Left ventricle myocardium inferior (tissue), 1 donor: ENCODE measurements at regions not wholly inside any gene's neighbourhood (a gene's known extent, or its start where the extent isn't known, plus 50 kb on each side); places are given as distances from the start of the nearest gene placed in this dataset.

Source experiments
- DNase-seq: peaks from one replicate; pipeline ENCODE4 v3.0.0-alpha.2; 2020
- H3K27ac ChIP-seq: fragments of 200-600 bp; replicated peaks from 2 replicates; pipeline ENCODE4 v1.8.0; 2021
- H3K27me3 ChIP-seq: fragments of 200-600 bp; 2 replicates; pipeline ENCODE4 v1.8.0; 2021; ENCODE audit warnings: low read depth
- H3K36me3 ChIP-seq: fragments of 200-600 bp; 2 replicates; pipeline ENCODE4 v1.8.0; 2021
- H3K4me1 ChIP-seq: fragments of 200-600 bp; 2 replicates; pipeline ENCODE4 v1.8.0; 2021
- H3K4me3 ChIP-seq: fragments of 200-600 bp; 2 replicates; pipeline ENCODE4 v1.8.0; 2021; ENCODE audit warnings: mild to moderate bottlenecking, moderate library complexity
- H3K9me3 ChIP-seq: fragments of 200-600 bp; replicated peaks from 2 replicates; pipeline ENCODE4 v1.8.0; 2021
- intact Hi-C: fragments of 100-400 bp; cut with micrococcal nuclease; formaldehyde crosslinking; loops from one replicate; pipeline ENCODE4 v1.11.0; 2022
- TF ChIP-seq, protein P1 (sequence below): fragments of 200-600 bp; IDR thresholded peaks from 2 replicates; pipeline ENCODE4 v1.8.0; 2021; ENCODE audit warnings: antibody characterized with exemption, mild to moderate bottlenecking, borderline replicate concordance
- donor health status: DM: no; HTN: yes; CAD: no; lungs with severe emphysema.

DNA sequence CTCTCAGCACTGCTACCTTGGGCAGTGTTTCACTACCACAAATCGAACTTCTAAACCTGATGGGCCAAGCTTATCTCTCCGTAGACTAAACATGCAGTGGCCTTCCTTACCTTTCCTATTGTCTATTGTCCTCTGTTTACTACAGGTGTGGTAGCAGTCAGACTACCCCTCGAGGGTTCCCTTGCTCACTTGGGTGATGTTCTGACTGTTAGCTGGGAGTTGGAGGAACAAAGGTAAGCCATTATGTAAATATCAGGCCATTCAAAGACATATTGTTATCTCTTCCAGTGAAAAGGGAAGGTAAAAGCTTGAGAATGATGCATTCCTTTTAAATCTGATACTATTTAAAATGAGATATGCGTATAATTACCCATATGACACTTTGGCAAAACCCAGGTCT, 828.3 kb upstream of the EEF2KMT start:
- intact Hi-C loops: no loop called here
- peaks cover 7% of the 10 kb centered on the region for H3K9me3 ChIP-seq
- TF ChIP-seq, protein P1, sequence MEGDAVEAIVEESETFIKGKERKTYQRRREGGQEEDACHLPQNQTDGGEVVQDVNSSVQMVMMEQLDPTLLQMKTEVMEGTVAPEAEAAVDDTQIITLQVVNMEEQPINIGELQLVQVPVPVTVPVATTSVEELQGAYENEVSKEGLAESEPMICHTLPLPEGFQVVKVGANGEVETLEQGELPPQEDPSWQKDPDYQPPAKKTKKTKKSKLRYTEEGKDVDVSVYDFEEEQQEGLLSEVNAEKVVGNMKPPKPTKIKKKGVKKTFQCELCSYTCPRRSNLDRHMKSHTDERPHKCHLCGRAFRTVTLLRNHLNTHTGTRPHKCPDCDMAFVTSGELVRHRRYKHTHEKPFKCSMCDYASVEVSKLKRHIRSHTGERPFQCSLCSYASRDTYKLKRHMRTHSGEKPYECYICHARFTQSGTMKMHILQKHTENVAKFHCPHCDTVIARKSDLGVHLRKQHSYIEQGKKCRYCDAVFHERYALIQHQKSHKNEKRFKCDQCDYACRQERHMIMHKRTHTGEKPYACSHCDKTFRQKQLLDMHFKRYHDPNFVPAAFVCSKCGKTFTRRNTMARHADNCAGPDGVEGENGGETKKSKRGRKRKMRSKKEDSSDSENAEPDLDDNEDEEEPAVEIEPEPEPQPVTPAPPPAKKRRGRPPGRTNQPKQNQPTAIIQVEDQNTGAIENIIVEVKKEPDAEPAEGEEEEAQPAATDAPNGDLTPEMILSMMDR: no peak
- no peaks in the 10 kb centered on the region for H3K4me1 ChIP-seq
- no peak overlapping the region for H3K4me3 ChIP-seq
- no peak overlapping the region for H3K27ac ChIP-seq
- peaks cover 23% of the 10 kb centered on the region for H3K27me3 ChIP-seq
- H3K36me3 ChIP-seq: no peaks in the 10 kb centered on the region
- DNase-seq: no peak

DNA sequence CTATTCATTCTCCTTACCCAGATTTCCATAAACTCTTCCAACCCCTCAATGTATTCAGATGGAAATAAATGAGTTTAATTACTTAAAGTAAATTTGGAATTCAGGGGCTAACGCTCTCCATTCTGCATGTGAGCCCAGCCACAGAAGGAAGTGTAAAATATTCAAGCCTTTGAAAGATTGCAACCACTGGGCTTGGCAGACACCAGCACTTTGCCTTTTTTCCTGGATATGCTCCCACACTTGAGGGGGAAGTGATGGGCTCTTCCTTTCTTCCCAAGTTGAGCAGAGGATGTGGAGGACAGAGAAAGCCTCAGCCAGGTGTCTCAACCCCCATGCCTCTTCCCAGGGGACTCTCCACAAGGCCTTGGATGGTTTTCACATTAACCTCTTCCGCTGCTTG, 825.1 kb upstream of the EEF2KMT start:
- intact Hi-C loops: no loop called here
- TF ChIP-seq, protein P1: no peak
- no peaks in the 10 kb centered on the region for H3K36me3 ChIP-seq

DNA sequence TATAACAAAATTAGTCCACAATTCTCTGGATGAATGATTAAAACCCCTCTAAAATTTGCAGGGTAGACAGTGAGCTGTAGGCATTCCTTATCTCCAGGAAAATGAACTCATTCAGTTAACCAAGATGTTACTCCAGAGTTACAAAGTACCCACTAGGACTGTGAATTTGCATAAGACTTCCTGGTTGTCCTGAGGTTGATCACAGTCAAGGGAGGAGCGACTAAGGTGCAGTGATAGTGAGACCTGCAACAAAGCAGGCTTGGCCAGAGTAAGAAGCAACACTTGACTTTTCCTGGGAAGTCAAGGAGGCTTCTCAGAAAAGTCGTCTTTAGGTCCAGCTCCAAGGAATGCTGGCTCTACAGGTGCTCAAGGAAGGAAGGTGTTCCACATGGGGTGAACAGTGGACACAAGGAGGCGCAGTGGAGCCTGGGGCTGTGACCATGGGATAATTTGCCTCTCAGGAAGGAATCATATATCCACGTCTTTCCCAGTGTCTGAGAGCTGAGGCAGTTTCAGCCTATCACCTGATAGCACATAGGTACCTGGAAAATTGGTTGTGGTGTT, 821.1 kb upstream of the EEF2KMT start:
- Histone ChIP-seq H3K27ac (no peak overlapping the region), H3K36me3 (no peaks in the 10 kb centered on the region), H3K4me3 (no peak overlapping the region), H3K27me3 (peaks cover 41% of the 10 kb centered on the region), H3K4me1 (no peaks in the 10 kb centered on the region), H3K9me3 (peaks cover 14% of the 10 kb centered on the region)
- TF ChIP-seq, protein P1: no peak
- intact Hi-C loops: no loop called here
- DNase-seq: no peak

More for the DNA sequence above, 825.1 kb upstream of the EEF2KMT start:
- no peaks in the 10 kb centered on the region for H3K4me1 ChIP-seq
- H3K27ac ChIP-seq: no peak overlapping the region
- H3K27me3 ChIP-seq: peaks cover 32% of the 10 kb centered on the region
- DNase-seq: no peak
- H3K9me3 ChIP-seq: peaks cover 5% of the 10 kb centered on the region
- no peak overlapping the region for H3K4me3 ChIP-seq

DNA sequence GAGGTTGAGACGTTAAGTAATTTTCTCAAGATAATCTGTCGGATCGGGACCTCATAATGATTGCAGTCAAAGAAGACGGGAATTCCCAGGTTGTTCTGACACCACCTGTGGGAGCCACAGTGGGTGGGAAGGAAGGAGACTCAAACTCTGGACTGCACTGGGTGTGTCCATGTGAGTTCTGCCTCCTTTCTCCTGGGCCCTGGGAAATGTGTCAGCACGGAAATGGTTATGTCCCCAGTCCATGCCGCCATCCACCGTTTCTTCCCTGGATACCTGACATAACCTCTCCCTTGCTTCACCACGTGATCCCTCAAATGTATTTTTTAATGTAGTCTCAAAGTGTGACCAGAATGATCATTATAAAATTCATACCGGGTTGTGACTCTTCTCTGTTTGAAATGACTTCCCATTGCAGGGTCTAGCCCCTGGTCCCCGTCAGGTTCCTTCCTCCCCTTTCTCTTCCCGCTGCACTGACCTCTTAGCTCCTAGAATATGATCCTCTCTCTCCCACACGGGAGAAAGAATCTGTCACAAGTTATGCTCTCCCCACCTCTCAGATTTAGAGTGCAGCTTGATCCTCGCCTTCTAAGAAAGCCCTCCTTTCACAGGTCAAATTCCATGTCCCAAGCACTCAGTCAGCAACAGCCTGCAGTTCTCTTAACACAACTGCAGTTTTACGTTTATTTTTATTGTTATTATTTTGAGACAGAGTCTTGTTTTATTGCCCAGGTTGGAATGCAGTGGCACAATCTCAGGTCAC, 820.0 kb upstream of the EEF2KMT start:
- Histone ChIP-seq H3K27ac (no peak overlapping the region), H3K27me3 (peaks cover 46% of the 10 kb centered on the region), H3K9me3 (peaks cover 17% of the 10 kb centered on the region), H3K4me3 (no peak overlapping the region), H3K4me1 (no peaks in the 10 kb centered on the region), H3K36me3 (no peaks in the 10 kb centered on the region)
- intact Hi-C loops: no loop called here
- DNase-seq: no peak
- TF ChIP-seq, protein P1: no peak

DNA sequence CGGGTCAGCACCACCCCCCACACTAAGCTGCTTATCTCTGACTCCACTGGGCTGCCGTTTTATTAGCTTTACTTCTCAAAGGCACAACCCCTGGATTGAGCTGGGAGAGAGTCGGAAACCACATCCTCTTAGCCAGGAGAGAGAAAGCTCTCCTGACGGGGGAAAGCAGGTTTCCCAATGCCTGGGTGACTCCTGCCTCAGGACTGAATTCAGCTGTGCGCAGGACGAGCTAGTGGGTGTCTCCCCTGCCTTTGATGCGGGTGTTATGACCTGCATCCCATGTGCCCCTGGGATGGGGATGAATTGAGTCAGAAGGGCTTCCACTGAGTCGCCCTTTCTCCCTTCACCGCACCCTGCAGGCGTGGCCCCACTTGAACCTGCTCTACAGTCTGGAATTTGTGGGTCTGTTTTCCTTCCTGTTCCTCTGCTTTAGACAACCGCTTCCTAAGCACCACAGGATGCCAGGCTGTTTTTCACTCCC, 819.2 kb upstream of the EEF2KMT start:
- H3K9me3 ChIP-seq: peaks cover 18% of the 10 kb centered on the region
- no peak overlapping the region for H3K27ac ChIP-seq
- no peak overlapping the region for H3K4me3 ChIP-seq
- TF ChIP-seq, protein P1: no peak
- peaks cover 52% of the 10 kb centered on the region for H3K27me3 ChIP-seq
- no peaks in the 10 kb centered on the region for H3K36me3 ChIP-seq
- H3K4me1 ChIP-seq: no peaks in the 10 kb centered on the region
- DNase-seq: no peak
- intact Hi-C loops: no loop called here
